Endothelial cell of umbilical vein (primary cell): ENCODE measurements at regions not wholly inside any gene's neighbourhood (a gene's known extent, or its start where the extent isn't known, plus 50 kb on each side); places are given as distances from the start of the nearest gene placed in this dataset.

Experiments used
- BruUV-seq: library from RNA; stranded (reverse); fragments of 400-500 nt; replicated peaks from 2 replicates; lab custom pipeline; 2021; lab: Mats Ljungman, UMichigan
- CTCF ChIA-PET: fragments of 300-600, 350-600 bp; sonication (Branson Sonifier 250); formaldehyde crosslinking; loops from one replicate; lab custom pipeline; 2021; ENCODE audit warnings: antibody characterized with exemption, inconsistent platforms; lab: Charles Lee
- POLR2A ChIA-PET: fragments of 300-600, 350-600 bp; sonication (Branson Sonifier 250); formaldehyde crosslinking; loops from one replicate; lab custom pipeline; 2021; ENCODE audit warnings: antibody characterized with exemption, inconsistent platforms; lab: Charles Lee
- DNase-seq: peaks from one replicate; pipeline ENCODE4 v3.0.0-alpha.2; 2011; ENCODE audit warnings: low read depth, low spot score
- FAIRE-seq: peaks from 2 replicates; lab custom pipeline; 2011; peaks lifted over from hg19 to GRCh38; lab: Jason Lieb, UNC
- H2AFZ ChIP-seq: 2 replicates; pipeline ENCODE4 v1.6.0; 2012; ENCODE audit warnings: low read depth, low read length, control low read depth, inconsistent platforms
- H3K27ac ChIP-seq: 2 replicates; pipeline ENCODE4 v1.5.1; 2011; ENCODE audit warnings: low read depth, mild to moderate bottlenecking, control low read depth, low read length, moderate library complexity; ENCODE audit not compliant: insufficient read depth
- H3K27me3 ChIP-seq, 2 experiments: 2 replicates each; pipeline versions ENCODE4 v1.6.0 to v1.6.1; 2011; ENCODE audit warnings: low read length in 2 of 2, mixed read lengths in 1 of 2; ENCODE audit not compliant: control insufficient read depth in 2 of 2, insufficient read depth in 2 of 2
- H3K36me3 ChIP-seq, 2 experiments: 2 replicates in 1 of 2; 3 replicates in 1 of 2; pipeline ENCODE4 v1.5.1; 2011; ENCODE audit warnings: low read length in 2 of 2, mild to moderate bottlenecking in 1 of 2, moderate library complexity in 1 of 2; ENCODE audit not compliant: control insufficient read depth in 2 of 2, insufficient read depth in 2 of 2; ENCODE audit errors: extremely low read depth in 1 of 2
- H3K4me1 ChIP-seq: 3 replicates; pipeline ENCODE4 v1.5.1; 2011; ENCODE audit warnings: mild to moderate bottlenecking, low read length; ENCODE audit not compliant: control insufficient read depth, insufficient read depth; ENCODE audit errors: extremely low read depth
- H3K4me2 ChIP-seq: 2 replicates; pipeline ENCODE4 v1.6.1; 2011; ENCODE audit warnings: low read length, control low read depth, mixed read lengths; ENCODE audit not compliant: insufficient read depth
- H3K4me3 ChIP-seq, 3 experiments: fragments of 200-600 bp in 1 of 3; sonication (generic), shearing (Covaris generic) in 1 of 3; replicated peaks in 1 of 3; 2 replicates each; pipeline ENCODE4 v1.5.1; 2011 to 2016; ENCODE audit warnings: control low read depth in 3 of 3, low read length in 3 of 3, mild to moderate bottlenecking in 2 of 3, inconsistent platforms in 1 of 3, low read depth in 1 of 3, moderate library complexity in 1 of 3; ENCODE audit not compliant: insufficient read depth in 1 of 3
- H3K79me2 ChIP-seq: 2 replicates; pipeline ENCODE4 v1.6.0; 2012; ENCODE audit warnings: low read length, inconsistent platforms; ENCODE audit not compliant: control insufficient read depth, insufficient read depth
- H3K9ac ChIP-seq: replicated peaks from 2 replicates; pipeline ENCODE3; 2011; ENCODE audit warnings: low read length, control low read depth; ENCODE audit not compliant: insufficient read depth; ENCODE audit errors: extremely low read depth
- H3K9me1 ChIP-seq: replicated peaks from 3 replicates; pipeline ENCODE4 v1.6.0; 2011; ENCODE audit warnings: mild to moderate bottlenecking, low read length; ENCODE audit not compliant: control insufficient read depth, insufficient read depth; ENCODE audit errors: extremely low read depth
- H3K9me3 ChIP-seq: replicated peaks from 2 replicates; pipeline ENCODE4 v1.5.1; 2012; ENCODE audit warnings: low read length, inconsistent platforms; ENCODE audit not compliant: control insufficient read depth, insufficient read depth
- H4K20me1 ChIP-seq: replicated peaks from 2 replicates; pipeline ENCODE3; 2011; ENCODE audit warnings: mild to moderate bottlenecking, low read length; ENCODE audit not compliant: control insufficient read depth, insufficient read depth; ENCODE audit errors: extremely low read depth
- CTCF ChIP-seq, 2 donors: IDR thresholded peaks; 1 replicate in 1 of 2; 2 replicates in 1 of 2; pipeline ENCODE4 v1.5.1; 2011; ENCODE audit warnings: low read length in 2 of 2, mild to moderate bottlenecking in 2 of 2, moderate library complexity in 2 of 2, control low read depth in 1 of 2, inconsistent platforms in 1 of 2, low read depth in 1 of 2; ENCODE audit not compliant: insufficient read depth in 1 of 2; ENCODE audit errors: extremely low read depth in 1 of 2
- EZH2 ChIP-seq: IDR thresholded peaks from 2 replicates; pipeline ENCODE4 v1.6.1; 2012; ENCODE audit warnings: borderline replicate concordance, low read depth, mild to moderate bottlenecking, moderate library complexity, low read length, inconsistent platforms; ENCODE audit not compliant: severe bottlenecking
- FOS ChIP-seq: IDR thresholded peaks from 2 replicates; pipeline ENCODE4 v1.6.1; 2011; ENCODE audit warnings: mild to moderate bottlenecking, low read length, moderate library complexity, borderline replicate concordance; ENCODE audit not compliant: insufficient read depth
- GATA2 ChIP-seq: IDR thresholded peaks from 2 replicates; pipeline ENCODE4 v1.7.0; 2011; ENCODE audit warnings: low read depth, mild to moderate bottlenecking, moderate library complexity, mixed read lengths, low read length; ENCODE audit not compliant: insufficient read length, insufficient read depth
- JUN ChIP-seq: IDR thresholded peaks from 2 replicates; pipeline ENCODE4 v1.6.1; 2011; ENCODE audit warnings: borderline replicate concordance, low read depth; ENCODE audit not compliant: insufficient read length, insufficient read depth
- MYC ChIP-seq: IDR thresholded peaks from one replicate; pipeline ENCODE4 v1.6.1; 2011; ENCODE audit warnings: mild to moderate bottlenecking, low read depth, low read length
- POLR2A ChIP-seq: IDR thresholded peaks from 2 replicates; pipeline ENCODE4 v1.6.1; 2012; ENCODE audit warnings: low read depth, mild to moderate bottlenecking, control low read depth, low read length
- POLR2AphosphoS5 ChIP-seq: IDR thresholded peaks from 2 replicates; pipeline ENCODE4 v1.6.1; 2012; ENCODE audit warnings: low read depth, mild to moderate bottlenecking, control low read depth, low read length, moderate library complexity; ENCODE audit not compliant: insufficient read depth
- dilution Hi-C: fragments of 300-500 bp; cut with MboI; formaldehyde crosslinking; loops from one replicate; pipeline ENCODE4 v1.15.0; 2019; ENCODE audit warnings: low sequenced_read_pairs; ENCODE audit not compliant: extremely low pct_ligation_motif_present
- intact Hi-C: fragments of 100-400 bp; cut with micrococcal nuclease; formaldehyde crosslinking; loops from one replicate; pipeline ENCODE4 v1.10.0; 2022
- TF ChIP-seq, protein P1 (sequence below): IDR thresholded peaks from 2 replicates; pipeline ENCODE4 v1.6.1; 2011; ENCODE audit not compliant: insufficient read depth, insufficient read length

DNA sequence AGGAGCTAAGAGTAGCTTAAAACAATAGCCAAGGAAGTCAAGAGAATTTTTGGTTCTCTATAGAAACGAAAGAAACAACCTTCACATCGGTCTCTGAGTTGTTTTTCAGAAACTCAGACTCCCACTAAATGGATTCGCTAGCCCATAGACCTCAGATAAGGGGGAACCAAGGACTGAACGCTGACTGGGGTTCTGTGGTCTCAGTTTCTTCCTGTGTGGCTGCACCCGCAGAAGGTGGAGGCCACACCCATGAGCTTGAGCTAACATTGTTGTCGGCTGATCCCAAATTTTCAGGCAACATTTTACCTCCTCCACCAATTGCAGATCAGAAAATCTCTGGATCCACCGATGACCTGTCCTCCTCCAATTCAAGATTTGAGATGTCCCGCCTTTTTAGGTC is 456.1 kb downstream of the AJAP1 start:
- CTCF ChIA-PET = no interaction called here
- TF ChIP-seq POLR2A (no peak), JUN (no peak), POLR2AphosphoS5 (no peak), CTCF (IDR thresholded peaks at IDR 0.05; ENCODE audit: extremely low read depth in 1 of 2, insufficient read depth in 1 of 2, low read depth in 1 of 2, low read length in 2 of 2) (no peak), GATA2 (no peak), MYC (no peak), EZH2 (no peak), FOS (no peak)
- TF ChIP-seq, protein P1, sequence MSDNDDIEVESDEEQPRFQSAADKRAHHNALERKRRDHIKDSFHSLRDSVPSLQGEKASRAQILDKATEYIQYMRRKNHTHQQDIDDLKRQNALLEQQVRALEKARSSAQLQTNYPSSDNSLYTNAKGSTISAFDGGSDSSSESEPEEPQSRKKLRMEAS = no peak

More for the DNA sequence above, 456.1 kb downstream of the AJAP1 start:
- dilution Hi-C loops (no loop called here), intact Hi-C loops (no loop called here)
- Histone ChIP-seq H3K79me2 (no peaks in the 10 kb centered on the region), H3K4me1 (no peaks in the 10 kb centered on the region), H3K9me3 (no peaks in the 10 kb centered on the region), H3K4me3 (no peak overlapping the region), H2AFZ (no peak overlapping the region), H3K4me2 (no peak overlapping the region), H3K9me1 (no peaks in the 10 kb centered on the region), H3K27me3 (no peaks in the 10 kb centered on the region), H3K36me3 (no peaks in the 10 kb centered on the region), H3K9ac (no peak overlapping the region), H4K20me1 (no peaks in the 10 kb centered on the region), H3K27ac (no peak overlapping the region)
- DNase-seq = no peak
- POLR2A ChIA-PET = no interaction called here
- BruUV-seq = no TSS peak
- FAIRE-seq = no peak
